NCI-H510A (cell line): ENCODE measurements at regions not wholly inside any gene's neighbourhood (a gene's known extent, or its start where the extent isn't known, plus 50 kb on each side); places are given as distances from the start of the nearest gene placed in this dataset.
"Not testable (repeated sequence)": the region's sequence is repeated elsewhere in the genome, so short reads cannot be mapped to it uniquely, and the experiment has no call there.

Source experiments
- DNase-seq: peaks from one replicate; lab custom pipeline; 2025; lab: John Stamatoyannopoulos, UW

- no peak for DNase-seq
Observed at GRCh38 chr12:60714141-60714900, 1118.5 kb downstream of the SLC16A7 start.

DNA sequence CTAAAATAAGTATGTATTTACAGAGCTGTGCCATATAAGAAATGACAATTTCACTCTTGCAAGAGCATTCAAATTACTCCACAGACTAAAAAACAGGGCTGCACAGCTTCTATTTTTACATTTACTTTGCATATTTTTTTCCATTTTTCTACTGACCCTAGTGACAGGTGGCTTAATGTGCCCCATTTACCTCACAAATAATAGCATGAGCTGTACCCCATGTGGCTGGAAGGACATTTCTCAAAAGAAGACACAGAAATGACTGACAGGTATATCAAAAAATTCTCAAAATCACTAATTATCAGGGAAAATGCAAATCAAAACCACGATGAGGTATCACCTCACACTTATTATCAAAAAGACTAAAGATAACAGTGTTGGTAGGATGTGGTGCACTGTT lies 1128.6 kb downstream of the SLC16A7 start:
- DNase-seq: no peak

GRCh38 chr12:60724984-60725383 lies 1129.2 kb downstream of the SLC16A7 start:
- no peak for DNase-seq

GRCh38 chr12:60752589-60752988 lies 1156.8 kb downstream of the SLC16A7 start:
- DNase-seq: no peak

DNA sequence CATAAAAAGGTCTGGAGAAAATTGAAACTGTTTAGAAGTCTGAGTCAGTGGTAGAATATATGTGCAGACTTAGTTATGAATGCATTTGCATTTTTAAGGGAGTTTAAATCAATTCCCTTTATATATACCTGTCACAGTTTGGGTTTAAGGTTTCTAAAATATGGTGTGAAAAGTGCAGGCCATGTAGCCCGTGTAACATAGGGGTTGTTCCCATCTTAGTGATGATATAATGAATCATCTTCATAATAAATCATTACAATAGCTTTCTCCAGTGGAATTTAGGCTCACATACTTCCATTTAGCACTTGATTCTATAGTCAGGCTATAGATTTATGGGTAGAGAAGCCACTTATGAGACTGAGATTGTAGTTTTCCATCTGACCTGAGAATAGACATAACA lies 1162.4 kb downstream of the SLC16A7 start:
- DNase-seq: no peak

DNA sequence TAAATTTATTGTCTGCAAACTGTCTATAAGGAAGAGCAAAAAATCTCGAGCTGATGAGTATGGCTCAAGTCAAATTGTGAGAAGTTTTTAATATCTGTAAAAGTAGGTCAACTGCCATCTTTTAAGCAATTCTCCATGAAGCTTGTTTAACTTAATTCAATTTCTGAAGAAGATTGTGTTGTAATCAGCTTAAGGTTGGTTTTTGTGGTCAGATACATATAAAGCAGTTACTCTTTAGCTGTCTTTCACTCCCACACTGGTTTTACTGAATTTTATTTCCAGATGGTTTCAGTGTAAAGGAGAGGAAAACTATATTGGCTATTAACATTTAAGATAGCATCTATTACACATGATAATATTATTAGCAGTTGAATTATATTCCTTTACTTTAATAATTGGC lies 1165.1 kb downstream of the SLC16A7 start:
- no peak for DNase-seq

GRCh38 chr12:60801166-60801565 lies 1205.3 kb downstream of the SLC16A7 start:
- DNase-seq: not testable (repeated sequence)

GRCh38 chr12:60803147-60803546 lies 1207.3 kb downstream of the SLC16A7 start:
- no peak for DNase-seq

DNA sequence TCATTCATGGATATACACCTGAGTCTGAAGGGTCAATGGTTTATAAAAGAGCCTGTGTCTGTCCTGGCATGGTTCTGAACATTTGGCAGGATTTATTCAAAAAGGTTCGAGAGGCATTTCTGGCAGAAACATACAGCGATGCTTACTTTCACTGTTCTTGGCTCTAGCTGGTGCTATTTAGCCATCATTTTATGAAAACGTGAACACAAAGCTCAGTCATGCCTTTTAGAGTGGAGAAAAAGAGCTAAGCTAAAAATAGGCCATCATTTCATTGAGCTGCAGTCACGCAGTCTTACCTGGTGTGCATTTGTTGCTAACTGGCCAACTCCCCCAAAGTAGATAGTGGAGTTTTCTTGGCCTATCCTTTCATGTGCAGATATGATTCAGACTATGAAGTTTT lies 1209.5 kb downstream of the SLC16A7 start:
- DNase-seq: no peak

DNA sequence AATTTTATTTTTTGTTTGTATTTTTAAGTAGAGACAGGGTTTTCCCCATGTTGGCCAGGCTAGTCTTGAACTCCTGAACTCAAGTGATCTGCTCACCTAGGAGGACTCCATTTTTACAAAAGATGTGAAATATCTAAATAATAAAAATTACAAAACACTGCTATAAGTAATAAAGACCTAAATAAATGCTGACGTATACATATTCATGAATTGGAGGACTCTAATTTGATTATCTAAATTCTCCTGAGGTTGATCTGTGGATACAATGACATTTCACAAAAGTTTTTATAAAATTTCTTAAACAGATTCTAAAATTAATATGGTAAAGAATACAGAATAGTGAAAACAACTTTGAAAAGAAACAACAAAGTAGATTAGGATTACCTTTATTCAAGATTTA lies 1224.0 kb downstream of the SLC16A7 start:
- no peak for DNase-seq

DNA sequence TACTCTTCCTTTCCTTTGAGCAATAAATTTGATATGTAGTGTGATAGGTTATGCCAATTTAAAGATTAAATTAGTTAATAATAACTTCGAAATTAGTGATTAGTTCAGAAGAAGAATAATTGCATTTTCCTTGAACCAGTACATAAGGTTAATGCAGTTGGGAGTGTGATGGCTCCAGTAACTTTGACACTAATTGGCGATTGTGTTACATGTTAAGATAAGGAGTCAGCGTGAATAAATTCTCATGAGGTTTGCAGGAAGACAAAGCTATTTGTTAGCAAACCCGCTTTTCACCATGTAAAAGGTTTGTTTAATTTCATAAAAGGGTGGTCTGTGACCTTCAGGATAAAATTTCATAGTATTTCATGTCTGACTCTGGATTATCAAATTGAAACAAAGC lies 1226.8 kb downstream of the SLC16A7 start:
- no peak for DNase-seq

DNA sequence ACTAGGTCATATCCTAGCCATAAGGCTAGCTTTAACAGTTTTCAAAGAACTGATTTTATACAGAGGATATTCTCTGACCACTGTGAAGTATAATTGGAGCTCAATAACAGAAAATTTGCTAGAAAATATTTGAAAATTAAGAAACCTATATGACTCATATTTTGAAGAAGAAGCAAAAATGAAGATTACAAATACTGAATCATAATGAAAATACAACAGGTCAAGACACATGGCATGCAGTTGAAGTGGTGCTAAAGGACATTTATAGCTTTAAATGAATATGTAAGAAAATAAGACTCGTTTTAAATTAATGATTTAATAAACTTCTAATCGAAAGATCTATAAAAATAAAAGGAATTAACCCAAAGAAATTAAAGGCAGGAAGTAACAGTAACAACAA lies 1234.6 kb downstream of the SLC16A7 start:
- no peak for DNase-seq

DNA sequence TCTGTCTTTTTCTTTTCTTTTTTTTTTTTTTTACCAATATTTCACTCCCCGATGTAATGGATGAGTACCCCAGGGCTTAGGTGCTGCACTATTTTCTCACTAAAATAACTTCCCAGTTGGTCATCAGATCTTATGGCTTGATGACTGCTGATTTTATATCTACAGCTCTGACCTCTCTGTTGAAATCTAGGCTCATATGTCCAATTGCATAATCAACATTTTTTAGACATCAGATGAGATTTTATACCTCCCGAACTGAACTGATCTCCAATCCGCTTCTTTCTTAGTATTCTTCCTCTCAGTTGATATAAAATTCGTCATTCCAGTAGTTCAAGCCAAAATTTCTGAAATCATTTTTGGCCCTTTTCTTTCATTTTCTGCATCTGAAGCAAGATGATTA lies 1236.5 kb downstream of the SLC16A7 start:
- DNase-seq: no peak

DNA sequence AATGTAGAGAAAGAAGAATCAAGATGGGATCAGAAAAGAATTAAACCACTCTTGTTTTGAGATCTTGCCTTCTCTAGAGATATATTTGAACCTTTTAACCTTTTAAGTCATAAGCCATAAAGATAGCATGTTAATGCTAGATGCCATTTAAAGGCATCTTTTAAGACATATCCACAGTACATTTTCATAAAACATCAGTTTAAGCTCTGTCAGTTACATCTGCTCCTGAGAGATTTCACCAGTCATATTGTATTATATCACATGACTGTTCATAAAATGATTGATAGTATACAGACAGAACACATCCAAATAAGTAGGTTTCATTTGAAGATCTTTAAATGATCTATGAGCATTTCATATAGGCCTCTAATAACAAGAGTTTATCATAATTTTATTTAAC lies 1238.5 kb downstream of the SLC16A7 start:
- DNase-seq: no peak

- DNase-seq: no peak
Observed at GRCh38 chr12:60834806-60835205, 1239.0 kb downstream of the SLC16A7 start.

DNA sequence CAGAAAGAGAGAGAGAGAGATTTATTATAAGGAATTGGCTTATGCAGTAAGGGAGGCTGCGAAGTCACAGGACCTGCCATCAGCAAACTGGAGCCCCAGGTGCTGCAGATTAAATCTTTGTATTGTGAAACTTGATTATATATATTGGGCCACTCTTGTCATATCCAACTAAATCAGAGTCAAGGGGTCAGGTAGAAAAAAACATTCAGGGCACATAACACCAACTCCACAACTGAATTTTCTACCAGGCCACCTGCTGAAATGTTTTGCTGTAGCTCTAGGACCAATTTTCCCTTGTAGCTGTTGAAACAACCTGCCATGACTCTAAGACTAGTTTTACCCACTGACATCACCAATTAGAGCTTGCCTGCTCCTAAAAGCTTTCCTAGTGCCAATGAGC lies 1240.8 kb downstream of the SLC16A7 start:
- DNase-seq: no peak

GRCh38 chr12:60842181-60842580 lies 1246.4 kb downstream of the SLC16A7 start:
- DNase-seq: no peak

DNA sequence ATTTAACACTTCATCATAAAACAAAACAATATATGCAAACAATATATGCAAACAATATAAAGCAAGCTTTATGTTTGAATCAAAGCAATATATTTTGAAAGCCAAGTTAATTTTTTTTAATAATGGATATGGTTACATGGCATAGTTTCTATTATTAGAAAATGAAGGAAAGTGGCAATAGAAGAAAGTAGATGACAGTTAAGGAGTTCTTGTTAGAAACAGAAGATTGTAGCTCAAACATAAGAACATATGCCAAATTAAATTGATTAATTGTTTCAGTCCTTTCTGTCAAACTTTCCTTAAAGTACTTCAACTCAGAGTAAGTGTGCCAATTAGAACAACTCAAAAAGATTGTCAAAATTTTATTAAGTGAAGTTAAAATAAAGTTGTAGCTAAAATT lies 1248.3 kb downstream of the SLC16A7 start:
- DNase-seq: no peak

DNA sequence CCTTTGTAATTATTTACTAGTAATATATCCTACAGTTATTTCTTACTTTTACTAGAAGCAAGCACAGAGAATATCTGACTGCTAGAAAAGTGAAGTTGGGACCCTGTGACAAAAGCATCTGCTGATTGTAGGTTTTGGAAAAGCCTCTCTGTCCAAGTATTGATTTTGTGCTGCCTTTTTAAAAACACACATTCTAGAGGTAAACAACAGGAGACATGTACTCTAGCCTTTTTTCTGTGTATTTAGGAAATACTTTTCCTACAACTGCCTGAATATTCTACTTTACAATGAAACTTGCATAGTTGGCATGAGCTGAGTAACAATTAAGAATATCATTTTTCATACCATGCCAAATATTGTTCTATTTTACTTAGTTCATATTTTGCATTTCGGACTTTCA lies 1249.0 kb downstream of the SLC16A7 start:
- no peak for DNase-seq

- DNase-seq: no peak
Observed at GRCh38 chr12:60845696-60846095, 1249.9 kb downstream of the SLC16A7 start.

DNA sequence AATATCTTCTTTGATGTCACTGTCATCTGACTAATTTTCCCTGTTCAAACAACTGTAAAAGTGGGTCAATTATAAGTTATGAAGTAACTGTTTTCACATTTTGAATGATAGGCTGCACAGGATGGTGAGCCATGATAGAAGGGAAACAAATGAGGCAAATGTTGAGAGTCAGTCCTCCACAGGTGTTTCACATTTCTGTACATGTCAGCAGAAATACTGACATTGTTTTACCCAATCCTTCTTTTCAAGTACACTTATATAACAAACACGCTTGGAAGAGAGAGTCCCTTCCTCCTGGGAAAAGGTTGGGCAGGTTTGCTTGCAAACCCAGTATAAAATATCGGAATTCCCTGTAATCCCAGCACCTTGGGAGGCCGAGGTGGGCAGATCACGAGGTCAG lies 1251.5 kb downstream of the SLC16A7 start:
- no peak for DNase-seq

DNA sequence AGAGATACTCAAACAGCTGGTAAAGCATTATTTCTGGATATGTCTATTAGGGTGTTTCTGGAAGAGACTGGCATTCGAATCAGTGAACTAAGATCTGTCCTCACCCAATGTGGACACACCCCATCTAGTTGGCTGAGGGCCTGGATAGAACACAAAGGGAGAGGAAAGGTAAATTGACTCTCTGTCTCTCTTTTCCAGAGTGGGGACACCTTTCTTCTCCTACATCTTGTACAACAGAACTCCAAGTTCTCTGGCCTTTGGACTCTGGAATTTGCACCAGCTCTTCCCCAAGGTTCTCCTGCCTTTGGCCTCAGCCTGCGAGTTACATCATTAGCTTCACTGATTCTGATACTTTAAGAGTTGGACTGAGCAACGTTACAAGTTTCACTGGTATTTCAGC lies 1253.9 kb downstream of the SLC16A7 start:
- DNase-seq: no peak

GRCh38 chr12:60853407-60853806 lies 1257.6 kb downstream of the SLC16A7 start:
- no peak for DNase-seq

DNA sequence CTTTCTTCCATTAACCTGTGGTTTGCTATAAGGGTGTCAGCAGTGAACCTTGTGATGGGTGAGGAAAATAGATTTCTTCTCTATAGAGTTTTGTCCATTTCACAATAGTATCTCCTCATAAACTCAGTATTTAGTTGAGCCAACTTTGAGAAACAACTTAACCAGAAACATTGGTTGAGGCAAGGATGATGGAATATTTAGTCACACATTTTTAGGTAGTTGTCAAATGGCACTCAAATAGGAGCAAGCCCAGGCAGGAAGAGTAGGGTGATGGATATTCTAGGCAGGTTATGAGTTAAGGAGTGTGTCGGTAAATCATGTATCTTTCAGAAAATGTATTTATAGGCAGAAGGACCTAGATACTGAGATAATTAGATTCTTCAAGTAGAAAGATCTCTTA lies 1267.6 kb downstream of the SLC16A7 start:
- DNase-seq: no peak
